HEK293 (cell line): ENCODE measurements at regions not wholly inside any gene's neighbourhood (a gene's known extent, or its start where the extent isn't known, plus 50 kb on each side); places are given as distances from the start of the nearest gene placed in this dataset.

Source experiments
- CTCF ChIA-PET: fragments of 350-600 bp; formaldehyde crosslinking; extraction: SDS; loops from one replicate; lab custom pipeline; 2021; ENCODE audit warnings: antibody characterized with exemption; lab: Yijun Ruan, JAX
- POLR2A ChIA-PET: fragments of 300-600 bp; formaldehyde crosslinking; extraction: SDS; loops from one replicate; lab custom pipeline; 2020; ENCODE audit warnings: antibody characterized with exemption, inconsistent platforms; lab: Yijun Ruan, JAX
- H3K27ac ChIP-seq: fragments of 200-500 bp; sonication (Bioruptor generic); 2 replicates; pipeline ENCODE4 v1.5.1; 2014; ENCODE audit warnings: low read depth, low read length, control low read depth, inconsistent platforms; ENCODE audit errors: extremely low read depth
- H3K36me3 ChIP-seq, 2 experiments: fragments of 200-500 bp in 1 of 2; sonication (Bioruptor generic) in 1 of 2; 1 replicate in 1 of 2; 2 replicates in 1 of 2; pipeline ENCODE4 v1.5.1; 2014 to 2017; ENCODE audit warnings: inconsistent platforms in 2 of 2, low read length in 2 of 2; ENCODE audit not compliant: control insufficient read depth in 2 of 2, insufficient read depth in 1 of 2
- H3K4me1 ChIP-seq: fragments of 200-500 bp; sonication (Bioruptor generic); 2 replicates; pipeline ENCODE4 v1.5.1; 2014; ENCODE audit warnings: mild to moderate bottlenecking, low read length, inconsistent platforms; ENCODE audit not compliant: control insufficient read depth, insufficient read depth
- H3K4me3 ChIP-seq: 2 replicates; pipeline ENCODE4 v1.5.1; 2011; ENCODE audit warnings: low read depth, mild to moderate bottlenecking, control low read depth, low read length, moderate library complexity
- H3K9me3 ChIP-seq: fragments of 200-500 bp; sonication (Bioruptor generic); 2 replicates; pipeline ENCODE4 v1.5.1; 2014; ENCODE audit warnings: low read depth, low read length, inconsistent platforms; ENCODE audit not compliant: control insufficient read depth, insufficient read depth
- FEZF1 ChIP-seq: fragments of 450-650 bp; formaldehyde crosslinking; IDR thresholded peaks from 2 replicates; pipeline ENCODE4 v1.5.1; 2016; ENCODE audit warnings: missing biosample characterization, missing genetic modification characterization
- GLI4 ChIP-seq: fragments of 450-650 bp; formaldehyde crosslinking; IDR thresholded peaks from 2 replicates; pipeline ENCODE4 v1.5.1; 2016; ENCODE audit warnings: missing biosample characterization, missing genetic modification characterization
- HOXD13 ChIP-seq: sonication (generic); formaldehyde crosslinking; IDR thresholded peaks from 2 replicates; pipeline ENCODE4 v1.8.0; 2022; ENCODE audit warnings: missing genetic modification reagents, borderline replicate concordance
- KLF1 ChIP-seq: fragments of 450-650 bp; formaldehyde crosslinking; IDR thresholded peaks from 2 replicates; pipeline ENCODE4 v1.5.1; 2016; ENCODE audit warnings: missing biosample characterization, missing genetic modification characterization
- MEIS1 ChIP-seq: sonication (generic); formaldehyde crosslinking; IDR thresholded peaks from 2 replicates; pipeline ENCODE4 v1.8.1; 2022; ENCODE audit warnings: missing genetic modification reagents, mild to moderate bottlenecking, borderline replicate concordance
- SCRT2 ChIP-seq: fragments of 450-650 bp; formaldehyde crosslinking; IDR thresholded peaks from 2 replicates; pipeline ENCODE4 v1.5.1; 2016; ENCODE audit warnings: missing biosample characterization, missing genetic modification characterization
- SP7 ChIP-seq: fragments of 450-650 bp; formaldehyde crosslinking; IDR thresholded peaks from 2 replicates; pipeline ENCODE4 v1.5.1; 2016; ENCODE audit warnings: missing biosample characterization, missing genetic modification characterization
- ZNF19 ChIP-seq: fragments of 450-650 bp; formaldehyde crosslinking; IDR thresholded peaks from 2 replicates; pipeline ENCODE4; 2016; ENCODE audit warnings: missing biosample characterization, missing genetic modification characterization, low read depth
- ZNF501 ChIP-seq: fragments of 450-650 bp; formaldehyde crosslinking; IDR thresholded peaks from 2 replicates; pipeline ENCODE4 v1.5.1; 2016; ENCODE audit warnings: missing biosample characterization, missing genetic modification characterization
- ZNF600 ChIP-seq: fragments of 450-650 bp; formaldehyde crosslinking; IDR thresholded peaks from 2 replicates; pipeline ENCODE4 v1.5.1; 2016; ENCODE audit warnings: missing biosample characterization, missing genetic modification characterization
- ZNF623 ChIP-seq: fragments of 450-650 bp; formaldehyde crosslinking; IDR thresholded peaks from 2 replicates; pipeline ENCODE4 v1.5.1; 2016; ENCODE audit warnings: missing biosample characterization, missing genetic modification characterization
- ZNF664 ChIP-seq: fragments of 450-650 bp; formaldehyde crosslinking; IDR thresholded peaks from 2 replicates; pipeline ENCODE4 v1.5.1; 2016; ENCODE audit warnings: missing biosample characterization, missing genetic modification characterization
- ZNF701 ChIP-seq: fragments of 450-650 bp; formaldehyde crosslinking; IDR thresholded peaks from 2 replicates; pipeline ENCODE4 v1.5.1; 2016; ENCODE audit warnings: missing biosample characterization, missing genetic modification characterization
- ZNF776 ChIP-seq: fragments of 450-650 bp; formaldehyde crosslinking; IDR thresholded peaks from 2 replicates; pipeline ENCODE4 v1.5.0; 2017; ENCODE audit warnings: missing biosample characterization, missing genetic modification characterization, borderline replicate concordance
- ZNF777 ChIP-seq: fragments of 450-650 bp; formaldehyde crosslinking; IDR thresholded peaks from 2 replicates; pipeline ENCODE4 v1.5.1; 2017; ENCODE audit warnings: missing biosample characterization, missing genetic modification characterization, borderline replicate concordance
- TF ChIP-seq, protein P1 (sequence below): fragments of 450-650 bp; IDR thresholded peaks from 2 replicates; pipeline ENCODE4 v1.5.1; 2018; ENCODE audit warnings: missing biosample characterization, missing genetic modification characterization
- TF ChIP-seq, protein P2 (sequence below): fragments of 450-650 bp; formaldehyde crosslinking; IDR thresholded peaks from 2 replicates; pipeline ENCODE4 v1.5.1; 2016; ENCODE audit warnings: missing biosample characterization, missing genetic modification characterization
- TF ChIP-seq, protein P3 (sequence below): fragments of 450-650 bp; formaldehyde crosslinking; IDR thresholded peaks from 2 replicates; pipeline ENCODE4 v1.5.1; 2016; ENCODE audit warnings: missing biosample characterization, missing genetic modification characterization
- TF ChIP-seq, protein P4 (sequence below): sonication (generic); formaldehyde crosslinking; IDR thresholded peaks from 2 replicates; pipeline ENCODE4 v1.8.1; 2022; ENCODE audit warnings: mild to moderate bottlenecking, moderate library complexity, missing genetic modification reagents
- TF ChIP-seq, protein P5 (sequence below): fragments of 450-650 bp; formaldehyde crosslinking; conservative IDR thresholded peaks from 2 replicates; pipeline ENCODE4 v1.5.1; 2016; ENCODE audit warnings: low read depth, missing biosample characterization, missing genetic modification characterization
- TF ChIP-seq, protein P6 (sequence below): fragments of 450-650 bp; formaldehyde crosslinking; IDR thresholded peaks from 2 replicates; pipeline ENCODE4 v1.5.1; 2016; ENCODE audit warnings: missing biosample characterization, missing genetic modification characterization

DNA sequence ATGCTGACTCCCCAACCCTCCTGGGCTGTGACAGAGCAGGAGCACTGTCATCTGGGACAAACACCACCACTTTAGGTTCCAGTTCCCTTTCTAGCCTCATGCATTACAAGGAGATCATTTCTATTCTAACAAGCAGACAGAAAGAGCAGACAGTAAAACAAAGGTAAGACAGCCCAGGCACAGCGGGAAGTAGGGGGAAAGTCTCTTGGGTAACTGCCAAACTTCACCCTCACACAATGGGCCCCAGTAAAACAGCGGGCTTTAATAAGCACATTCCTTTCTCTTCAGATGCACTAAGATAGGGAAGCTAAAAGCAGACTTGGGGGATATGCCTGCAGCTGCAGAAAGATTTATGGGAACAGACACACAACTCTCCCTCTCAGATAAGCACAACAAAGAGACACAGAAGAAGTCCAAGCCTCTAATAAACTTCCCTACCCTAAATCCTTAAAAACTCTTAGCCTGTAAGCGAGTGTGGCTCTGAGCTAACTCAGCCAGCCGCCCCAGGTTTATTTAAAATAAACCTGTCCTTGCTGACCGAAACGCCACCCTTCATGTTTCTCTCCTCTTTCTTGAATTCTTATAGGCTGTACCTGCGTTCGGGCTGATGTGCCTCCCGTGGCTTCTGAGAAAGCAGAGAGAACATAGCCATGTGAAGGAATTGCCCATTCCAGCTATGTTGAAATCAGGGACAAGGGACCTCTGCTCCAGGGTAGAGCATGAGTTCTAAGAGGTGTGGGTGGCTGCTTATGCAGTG, 726.8 kb upstream of the DDX18 start:
- Histone ChIP-seq H3K27ac (peak overlapping the region; percentile 79), H3K4me3 (no peak overlapping the region), H3K36me3 (no peaks in the 10 kb centered on the region), H3K9me3 (no peaks in the 10 kb centered on the region), H3K4me1 (no peaks in the 10 kb centered on the region; the same call in none of the 2 replicates)
- ChIA-PET CTCF (no interaction called here), POLR2A (no interaction called here)
- TF ChIP-seq SP7 (tag by site-specific recombination) (0 out of 2 replicates have a peak, but pooled peaks have one; percentile 42), MEIS1 (CRISPR knock-in tag) (0 out of 2 replicates have a peak, but pooled peaks have one; percentile 25), FEZF1 (tag by site-specific recombination) (peak; percentile 31; the same call in 1 of the 2 replicates), ZNF19 (no peak), ZNF501 (tag by site-specific recombination) (no peak), ZNF776 (tag by site-specific recombination) (no peak)
- TF ChIP-seq, protein P1, sequence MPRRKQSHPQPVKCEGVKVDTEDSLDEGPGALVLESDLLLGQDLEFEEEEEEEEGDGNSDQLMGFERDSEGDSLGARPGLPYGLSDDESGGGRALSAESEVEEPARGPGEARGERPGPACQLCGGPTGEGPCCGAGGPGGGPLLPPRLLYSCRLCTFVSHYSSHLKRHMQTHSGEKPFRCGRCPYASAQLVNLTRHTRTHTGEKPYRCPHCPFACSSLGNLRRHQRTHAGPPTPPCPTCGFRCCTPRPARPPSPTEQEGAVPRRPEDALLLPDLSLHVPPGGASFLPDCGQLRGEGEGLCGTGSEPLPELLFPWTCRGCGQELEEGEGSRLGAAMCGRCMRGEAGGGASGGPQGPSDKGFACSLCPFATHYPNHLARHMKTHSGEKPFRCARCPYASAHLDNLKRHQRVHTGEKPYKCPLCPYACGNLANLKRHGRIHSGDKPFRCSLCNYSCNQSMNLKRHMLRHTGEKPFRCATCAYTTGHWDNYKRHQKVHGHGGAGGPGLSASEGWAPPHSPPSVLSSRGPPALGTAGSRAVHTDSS: no peak

DNA sequence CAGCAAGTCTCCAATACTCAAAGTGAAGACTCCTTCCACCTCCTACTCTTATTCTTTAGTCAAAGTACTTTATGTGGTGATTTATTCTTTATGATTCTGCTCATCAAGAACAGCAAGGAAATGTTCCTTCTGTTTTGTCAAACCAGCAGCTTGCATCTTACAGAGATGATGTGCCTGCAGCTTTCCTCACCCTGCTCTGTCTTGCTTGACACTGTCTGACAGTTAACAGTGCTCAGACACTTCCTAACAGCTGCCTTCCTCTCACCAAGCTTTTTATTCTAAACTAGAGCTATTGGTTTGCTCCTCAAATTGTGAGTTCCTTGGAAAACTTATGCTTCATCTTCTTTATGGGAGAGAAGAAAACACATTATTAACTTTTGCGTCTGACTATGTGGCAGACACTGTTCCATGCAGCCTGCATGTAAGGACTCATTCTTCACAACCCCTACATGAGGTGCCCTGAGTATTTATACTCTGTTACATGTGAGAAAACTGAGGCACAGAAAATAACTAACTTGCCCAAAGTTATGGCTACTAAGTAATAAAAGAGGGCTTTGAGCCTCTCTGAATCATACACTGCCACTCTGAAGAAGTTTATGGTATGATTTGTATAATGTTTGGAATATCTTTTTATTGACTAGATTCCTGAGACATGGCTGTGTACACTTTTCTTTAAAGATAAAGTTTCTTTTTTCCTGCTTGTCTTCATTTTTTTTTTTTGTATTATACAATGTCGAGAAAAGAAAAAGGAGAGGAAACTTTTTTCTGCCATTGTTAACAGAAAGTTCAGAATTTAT, 723.3 kb upstream of the DDX18 start:
- Histone ChIP-seq H3K36me3 (no peaks in the 10 kb centered on the region), H3K4me1 (no peaks in the 10 kb centered on the region; the same call in none of the 2 replicates), H3K4me3 (no peak overlapping the region), H3K27ac (no peak overlapping the region), H3K9me3 (no peaks in the 10 kb centered on the region)
- ChIA-PET POLR2A (no interaction called here), CTCF (no interaction called here)
- no peak for TF ChIP-seq ZNF776 (tag by site-specific recombination)
- TF ChIP-seq HOXD13 (CRISPR knock-in tag): no peak
- TF ChIP-seq ZNF623 (tag by site-specific recombination): no peak
- TF ChIP-seq ZNF664: no peak
- TF ChIP-seq, protein P2, sequence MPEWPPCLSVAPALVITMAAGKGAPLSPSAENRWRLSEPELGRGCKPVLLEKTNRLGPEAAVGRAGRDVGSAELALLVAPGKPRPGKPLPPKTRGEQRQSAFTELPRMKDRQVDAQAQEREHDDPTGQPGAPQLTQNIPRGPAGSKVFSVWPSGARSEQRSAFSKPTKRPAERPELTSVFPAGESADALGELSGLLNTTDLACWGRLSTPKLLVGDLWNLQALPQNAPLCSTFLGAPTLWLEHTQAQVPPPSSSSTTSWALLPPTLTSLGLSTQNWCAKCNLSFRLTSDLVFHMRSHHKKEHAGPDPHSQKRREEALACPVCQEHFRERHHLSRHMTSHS (tag by site-specific recombination): no peak
- TF ChIP-seq, protein P3, sequence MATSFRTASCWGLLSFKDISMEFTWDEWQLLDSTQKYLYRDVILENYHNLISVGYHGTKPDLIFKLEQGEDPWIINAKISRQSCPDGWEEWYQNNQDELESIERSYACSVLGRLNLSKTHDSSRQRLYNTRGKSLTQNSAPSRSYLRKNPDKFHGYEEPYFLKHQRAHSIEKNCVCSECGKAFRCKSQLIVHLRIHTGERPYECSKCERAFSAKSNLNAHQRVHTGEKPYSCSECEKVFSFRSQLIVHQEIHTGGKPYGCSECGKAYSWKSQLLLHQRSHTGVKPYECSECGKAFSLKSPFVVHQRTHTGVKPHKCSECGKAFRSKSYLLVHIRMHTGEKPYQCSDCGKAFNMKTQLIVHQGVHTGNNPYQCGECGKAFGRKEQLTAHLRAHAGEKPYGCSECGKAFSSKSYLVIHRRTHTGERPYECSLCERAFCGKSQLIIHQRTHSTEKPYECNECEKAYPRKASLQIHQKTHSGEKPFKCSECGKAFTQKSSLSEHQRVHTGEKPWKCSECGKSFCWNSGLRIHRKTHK (tag by site-specific recombination): no peak
- TF ChIP-seq, protein P4, sequence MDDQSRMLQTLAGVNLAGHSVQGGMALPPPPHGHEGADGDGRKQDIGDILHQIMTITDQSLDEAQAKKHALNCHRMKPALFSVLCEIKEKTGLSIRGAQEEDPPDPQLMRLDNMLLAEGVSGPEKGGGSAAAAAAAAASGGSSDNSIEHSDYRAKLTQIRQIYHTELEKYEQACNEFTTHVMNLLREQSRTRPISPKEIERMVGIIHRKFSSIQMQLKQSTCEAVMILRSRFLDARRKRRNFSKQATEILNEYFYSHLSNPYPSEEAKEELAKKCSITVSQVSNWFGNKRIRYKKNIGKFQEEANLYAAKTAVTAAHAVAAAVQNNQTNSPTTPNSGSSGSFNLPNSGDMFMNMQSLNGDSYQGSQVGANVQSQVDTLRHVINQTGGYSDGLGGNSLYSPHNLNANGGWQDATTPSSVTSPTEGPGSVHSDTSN: no peak
- TF ChIP-seq SCRT2 (tag by site-specific recombination): no peak
- no peak for TF ChIP-seq GLI4
- TF ChIP-seq, protein P5, sequence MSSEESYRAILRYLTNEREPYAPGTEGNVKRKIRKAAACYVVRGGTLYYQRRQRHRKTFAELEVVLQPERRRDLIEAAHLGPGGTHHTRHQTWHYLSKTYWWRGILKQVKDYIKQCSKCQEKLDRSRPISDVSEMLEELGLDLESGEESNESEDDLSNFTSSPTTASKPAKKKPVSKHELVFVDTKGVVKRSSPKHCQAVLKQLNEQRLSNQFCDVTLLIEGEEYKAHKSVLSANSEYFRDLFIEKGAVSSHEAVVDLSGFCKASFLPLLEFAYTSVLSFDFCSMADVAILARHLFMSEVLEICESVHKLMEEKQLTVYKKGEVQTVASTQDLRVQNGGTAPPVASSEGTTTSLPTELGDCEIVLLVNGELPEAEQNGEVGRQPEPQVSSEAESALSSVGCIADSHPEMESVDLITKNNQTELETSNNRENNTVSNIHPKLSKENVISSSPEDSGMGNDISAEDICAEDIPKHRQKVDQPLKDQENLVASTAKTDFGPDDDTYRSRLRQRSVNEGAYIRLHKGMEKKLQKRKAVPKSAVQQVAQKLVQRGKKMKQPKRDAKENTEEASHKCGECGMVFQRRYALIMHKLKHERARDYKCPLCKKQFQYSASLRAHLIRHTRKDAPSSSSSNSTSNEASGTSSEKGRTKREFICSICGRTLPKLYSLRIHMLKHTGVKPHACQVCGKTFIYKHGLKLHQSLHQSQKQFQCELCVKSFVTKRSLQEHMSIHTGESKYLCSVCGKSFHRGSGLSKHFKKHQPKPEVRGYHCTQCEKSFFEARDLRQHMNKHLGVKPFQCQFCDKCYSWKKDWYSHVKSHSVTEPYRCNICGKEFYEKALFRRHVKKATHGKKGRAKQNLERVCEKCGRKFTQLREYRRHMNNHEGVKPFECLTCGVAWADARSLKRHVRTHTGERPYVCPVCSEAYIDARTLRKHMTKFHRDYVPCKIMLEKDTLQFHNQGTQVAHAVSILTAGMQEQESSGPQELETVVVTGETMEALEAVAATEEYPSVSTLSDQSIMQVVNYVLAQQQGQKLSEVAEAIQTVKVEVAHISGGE: no peak
- TF ChIP-seq ZNF600 (tag by site-specific recombination): no peak
- TF ChIP-seq KLF1 (tag by site-specific recombination): no peak
- no peak for TF ChIP-seq ZNF777
- TF ChIP-seq ZNF701 (tag by site-specific recombination): no peak
- TF ChIP-seq, protein P6, sequence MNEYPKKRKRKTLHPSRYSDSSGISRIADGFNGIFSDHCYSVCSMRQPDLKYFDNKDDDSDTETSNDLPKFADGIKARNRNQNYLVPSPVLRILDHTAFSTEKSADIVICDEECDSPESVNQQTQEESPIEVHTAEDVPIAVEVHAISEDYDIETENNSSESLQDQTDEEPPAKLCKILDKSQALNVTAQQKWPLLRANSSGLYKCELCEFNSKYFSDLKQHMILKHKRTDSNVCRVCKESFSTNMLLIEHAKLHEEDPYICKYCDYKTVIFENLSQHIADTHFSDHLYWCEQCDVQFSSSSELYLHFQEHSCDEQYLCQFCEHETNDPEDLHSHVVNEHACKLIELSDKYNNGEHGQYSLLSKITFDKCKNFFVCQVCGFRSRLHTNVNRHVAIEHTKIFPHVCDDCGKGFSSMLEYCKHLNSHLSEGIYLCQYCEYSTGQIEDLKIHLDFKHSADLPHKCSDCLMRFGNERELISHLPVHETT: no peak
